GM06990 (cell line): ENCODE measurements at regions not wholly inside any gene's neighbourhood (a gene's known extent, or its start where the extent isn't known, plus 50 kb on each side); places are given as distances from the start of the nearest gene placed in this dataset.

ENCODE experiments used
- DNase-seq: peaks from one replicate; pipeline ENCODE4 v3.0.0-alpha.2; 2011; ENCODE audit not compliant: insufficient read length; ENCODE audit errors: extremely low read depth
- H3K27me3 ChIP-seq: replicated peaks from 2 replicates; pipeline ENCODE4 v1.6.0; 2011; ENCODE audit warnings: low read length; ENCODE audit not compliant: control insufficient read depth, insufficient read depth
- H3K36me3 ChIP-seq: 2 replicates; pipeline ENCODE4 v1.5.1; 2011; ENCODE audit warnings: low read length; ENCODE audit not compliant: control insufficient read depth, insufficient read depth
- H3K4me3 ChIP-seq: replicated peaks from 2 replicates; pipeline ENCODE4 v1.5.1; 2011; ENCODE audit warnings: low read depth, mild to moderate bottlenecking, control low read depth, low read length
- CTCF ChIP-seq: IDR thresholded peaks from 2 replicates; pipeline ENCODE4 v1.5.1; 2011; ENCODE audit warnings: low read length, control low read depth, mild to moderate bottlenecking, inconsistent platforms; ENCODE audit not compliant: insufficient read depth, poor library complexity, severe bottlenecking

GRCh38 chr1:29460694-29461093, 224.4 kb downstream of the PTPRU start:
- DNase-seq: no peak
- no peaks in the 10 kb centered on the region for H3K36me3 ChIP-seq
- no peak for TF ChIP-seq CTCF
- no peak overlapping the region for H3K4me3 ChIP-seq
- peaks cover 2% of the 10 kb centered on the region; the same call in 1 of the 2 replicates for H3K27me3 ChIP-seq

DNA sequence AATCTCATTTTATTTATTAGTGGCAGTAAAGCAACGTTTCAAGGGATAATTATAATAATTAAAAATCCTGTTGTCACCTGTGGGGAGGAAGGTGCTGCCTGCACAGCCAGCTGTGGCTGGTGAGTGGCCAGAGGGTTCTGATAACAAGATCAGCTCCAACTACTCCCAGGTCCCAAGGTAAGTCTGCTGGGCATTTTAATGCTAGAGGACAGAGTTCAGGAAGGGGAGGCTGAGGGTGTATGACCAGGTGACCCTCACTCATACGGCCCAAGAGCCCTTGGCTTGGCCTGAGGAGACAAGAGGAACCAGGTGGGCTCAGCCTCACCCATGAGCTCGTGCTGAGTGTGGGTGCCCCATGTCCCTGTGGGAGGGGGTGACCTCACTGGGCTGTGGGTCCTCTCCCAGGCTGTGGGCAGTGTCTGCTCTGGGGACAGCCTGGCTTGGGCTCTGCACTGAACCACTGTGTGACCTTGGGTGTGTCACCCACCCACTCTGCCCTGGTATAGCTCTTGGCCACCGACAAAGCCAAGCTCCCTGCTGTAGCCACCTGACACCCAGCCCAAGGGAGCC, 223.8 kb downstream of the PTPRU start:
- no peak for DNase-seq
- H3K4me3 ChIP-seq: no peak overlapping the region
- H3K36me3 ChIP-seq: no peaks in the 10 kb centered on the region
- TF ChIP-seq CTCF: no peak
- H3K27me3 ChIP-seq: peaks cover 2% of the 10 kb centered on the region; the same call in 1 of the 2 replicates

GRCh38 chr1:29459620-29459945, 223.3 kb downstream of the PTPRU start:
- no peak for DNase-seq
- Histone ChIP-seq H3K36me3 (no peaks in the 10 kb centered on the region), H3K4me3 (no peak overlapping the region), H3K27me3 (peaks cover 2% of the 10 kb centered on the region; the same call in 1 of the 2 replicates)
- TF ChIP-seq CTCF: no peak

- Histone ChIP-seq H3K4me3 (no peak overlapping the region), H3K27me3 (peaks cover 2% of the 10 kb centered on the region; the same call in 1 of the 2 replicates), H3K36me3 (no peaks in the 10 kb centered on the region)
- no peak for TF ChIP-seq CTCF
- no peak for DNase-seq
Observed at GRCh38 chr1:29458737-29459619, 222.7 kb downstream of the PTPRU start.

- Histone ChIP-seq H3K4me3 (no peak overlapping the region), H3K36me3 (no peaks in the 10 kb centered on the region), H3K27me3 (peaks cover 1% of the 10 kb centered on the region; the same call in 1 of the 2 replicates)
- DNase-seq: no peak
- no peak for TF ChIP-seq CTCF
Observed at GRCh38 chr1:29457496-29458368, 221.4 kb downstream of the PTPRU start.
